ENCODE measurements at regions not wholly inside any gene's neighbourhood (a gene's known extent, or its start where the extent isn't known, plus 50 kb on each side); places are given as distances from the start of the nearest gene placed in this dataset.

DNA sequence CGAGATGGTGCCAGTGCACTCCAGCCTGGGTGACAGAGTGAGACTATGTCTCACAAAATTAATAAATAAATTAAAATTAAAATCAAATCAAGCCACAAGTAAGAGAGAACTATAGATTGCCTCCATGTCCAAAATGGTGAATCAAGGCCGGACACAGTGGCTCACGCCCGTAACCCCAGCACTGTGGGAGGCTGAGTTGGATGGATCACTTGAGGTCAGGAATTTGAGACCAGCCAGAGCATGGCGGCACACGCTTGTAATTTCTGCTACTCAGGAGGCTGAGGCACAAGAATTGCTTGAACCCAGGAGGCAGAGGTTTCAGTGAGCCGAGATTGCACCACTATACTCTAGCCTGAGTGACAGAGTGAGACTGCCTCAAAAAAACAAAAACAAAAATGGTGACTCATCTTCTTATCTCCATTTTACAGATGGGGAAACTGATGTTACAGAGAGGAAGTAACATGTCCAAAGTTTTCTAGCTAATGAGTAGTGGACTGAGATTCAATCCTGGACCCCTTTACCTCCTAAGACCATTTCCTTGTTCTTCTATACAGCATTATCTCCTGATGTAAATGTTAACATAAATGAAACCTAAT, 99.0 kb upstream of the HNRNPU start:
- TF ChIP-seq, protein P1, sequence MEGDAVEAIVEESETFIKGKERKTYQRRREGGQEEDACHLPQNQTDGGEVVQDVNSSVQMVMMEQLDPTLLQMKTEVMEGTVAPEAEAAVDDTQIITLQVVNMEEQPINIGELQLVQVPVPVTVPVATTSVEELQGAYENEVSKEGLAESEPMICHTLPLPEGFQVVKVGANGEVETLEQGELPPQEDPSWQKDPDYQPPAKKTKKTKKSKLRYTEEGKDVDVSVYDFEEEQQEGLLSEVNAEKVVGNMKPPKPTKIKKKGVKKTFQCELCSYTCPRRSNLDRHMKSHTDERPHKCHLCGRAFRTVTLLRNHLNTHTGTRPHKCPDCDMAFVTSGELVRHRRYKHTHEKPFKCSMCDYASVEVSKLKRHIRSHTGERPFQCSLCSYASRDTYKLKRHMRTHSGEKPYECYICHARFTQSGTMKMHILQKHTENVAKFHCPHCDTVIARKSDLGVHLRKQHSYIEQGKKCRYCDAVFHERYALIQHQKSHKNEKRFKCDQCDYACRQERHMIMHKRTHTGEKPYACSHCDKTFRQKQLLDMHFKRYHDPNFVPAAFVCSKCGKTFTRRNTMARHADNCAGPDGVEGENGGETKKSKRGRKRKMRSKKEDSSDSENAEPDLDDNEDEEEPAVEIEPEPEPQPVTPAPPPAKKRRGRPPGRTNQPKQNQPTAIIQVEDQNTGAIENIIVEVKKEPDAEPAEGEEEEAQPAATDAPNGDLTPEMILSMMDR (conservative IDR thresholded peaks at IDR 0.05; ENCODE audit: low read depth, low read length), result no peak
- H3K9ac ChIP-seq, result no peak overlapping the region
- H3K27ac ChIP-seq, result no peak overlapping the region
- no peaks in the 10 kb centered on the region for H3K36me3 ChIP-seq (ENCODE audit: insufficient read depth)
- no peaks in the 10 kb centered on the region for H3K79me2 ChIP-seq (ENCODE audit: insufficient read depth, low read depth)
- H4K20me1 ChIP-seq (ENCODE audit: insufficient read depth), result no peaks in the 10 kb centered on the region
- no peaks in the 10 kb centered on the region for H3K27me3 ChIP-seq (ENCODE audit: insufficient read depth, low read depth)
- no peak overlapping the region for H3K4me3 ChIP-seq (IDR thresholded peaks at IDR 0.05; ENCODE audit: insufficient read depth, low read depth, low read length)
- H3K4me1 ChIP-seq (ENCODE audit: low read depth, poor library complexity, severe bottlenecking), result no peaks in the 10 kb centered on the region
- no peak overlapping the region for H3K4me2 ChIP-seq
- no peak overlapping the region for H2AFZ ChIP-seq (ENCODE audit: low read depth)

- TF ChIP-seq, protein P1 (conservative IDR thresholded peaks at IDR 0.05; ENCODE audit: low read depth, low read length), result no peak
- Histone ChIP-seq H3K27ac (no peak overlapping the region), H3K4me3 (IDR thresholded peaks at IDR 0.05; ENCODE audit: insufficient read depth, low read depth, low read length) (no peak overlapping the region), H3K36me3 (ENCODE audit: insufficient read depth) (no peaks in the 10 kb centered on the region), H2AFZ (ENCODE audit: low read depth) (no peak overlapping the region), H4K20me1 (ENCODE audit: insufficient read depth) (no peaks in the 10 kb centered on the region), H3K9ac (no peak overlapping the region), H3K4me1 (ENCODE audit: low read depth, poor library complexity, severe bottlenecking) (no peaks in the 10 kb centered on the region), H3K4me2 (no peak overlapping the region), H3K27me3 (ENCODE audit: insufficient read depth, low read depth) (no peaks in the 10 kb centered on the region), H3K79me2 (ENCODE audit: insufficient read depth, low read depth) (no peaks in the 10 kb centered on the region)
Measured at GRCh38 chr1:244962130-244962529, 97.8 kb upstream of the HNRNPU start.

GRCh38 chr1:244960904-244961303, 96.6 kb upstream of the HNRNPU start:
- no peak overlapping the region for H3K27ac ChIP-seq
- H3K27me3 ChIP-seq (ENCODE audit: insufficient read depth, low read depth), result no peaks in the 10 kb centered on the region
- no peaks in the 10 kb centered on the region for H3K79me2 ChIP-seq (ENCODE audit: insufficient read depth, low read depth)
- TF ChIP-seq, protein P1 (conservative IDR thresholded peaks at IDR 0.05; ENCODE audit: low read depth, low read length), result no peak
- H3K9ac ChIP-seq, result no peak overlapping the region
- no peaks in the 10 kb centered on the region for H3K4me1 ChIP-seq (ENCODE audit: low read depth, poor library complexity, severe bottlenecking)
- H3K4me3 ChIP-seq (IDR thresholded peaks at IDR 0.05; ENCODE audit: insufficient read depth, low read depth, low read length), result no peak overlapping the region
- H3K36me3 ChIP-seq (ENCODE audit: insufficient read depth), result no peaks in the 10 kb centered on the region
- H3K4me2 ChIP-seq, result no peak overlapping the region
- no peak overlapping the region for H2AFZ ChIP-seq (ENCODE audit: low read depth)
- H4K20me1 ChIP-seq (ENCODE audit: insufficient read depth), result no peaks in the 10 kb centered on the region

DNA sequence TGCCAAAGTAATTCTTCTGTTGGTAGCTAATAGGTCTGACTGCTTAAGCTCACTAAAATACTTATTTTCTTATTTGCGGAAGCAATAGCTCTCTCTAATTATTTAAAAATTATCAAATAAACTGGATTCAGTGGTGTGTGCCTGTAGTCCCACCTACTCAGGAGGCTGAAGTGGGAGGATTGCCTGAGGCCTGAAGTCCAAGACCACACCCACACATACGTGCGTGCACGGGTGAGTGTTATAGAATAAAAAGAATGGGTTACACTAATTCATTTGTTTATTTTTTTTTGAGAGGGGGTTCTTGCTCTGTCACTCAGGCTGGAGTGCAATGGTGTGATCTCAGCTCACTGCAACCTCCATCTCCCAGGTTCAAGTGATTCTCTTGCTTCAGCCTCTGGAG, 94.2 kb upstream of the HNRNPU start:
- H3K4me3 ChIP-seq (IDR thresholded peaks at IDR 0.05; ENCODE audit: insufficient read depth, low read depth, low read length), result no peak overlapping the region
- H3K27me3 ChIP-seq (ENCODE audit: insufficient read depth, low read depth), result no peaks in the 10 kb centered on the region
- no peaks in the 10 kb centered on the region for H4K20me1 ChIP-seq (ENCODE audit: insufficient read depth)
- no peak overlapping the region for H2AFZ ChIP-seq (ENCODE audit: low read depth)
- no peak overlapping the region for H3K4me2 ChIP-seq
- TF ChIP-seq, protein P1 (conservative IDR thresholded peaks at IDR 0.05; ENCODE audit: low read depth, low read length), result no peak
- no peak overlapping the region for H3K27ac ChIP-seq
- H3K36me3 ChIP-seq (ENCODE audit: insufficient read depth), result no peaks in the 10 kb centered on the region
- no peaks in the 10 kb centered on the region for H3K4me1 ChIP-seq (ENCODE audit: low read depth, poor library complexity, severe bottlenecking)
- no peak overlapping the region for H3K9ac ChIP-seq
- no peaks in the 10 kb centered on the region for H3K79me2 ChIP-seq (ENCODE audit: insufficient read depth, low read depth)

All from KMS-11 (cell line).